Ramos (cell line): ENCODE measurements at regions not wholly inside any gene's neighbourhood (a gene's known extent, or its start where the extent isn't known, plus 50 kb on each side); places are given as distances from the start of the nearest gene placed in this dataset.

Experiments used
- in situ Hi-C: fragments of 300-500 bp; cut with MboI; formaldehyde crosslinking; loops from one replicate; pipeline ENCODE4 v1.14.3; 2022; ENCODE audit warnings: low sequenced_read_pairs; ENCODE audit not compliant: unreplicated experiment

- in situ Hi-C loops, result no loop called here
Measured at GRCh38 chr5:67619636-67620035, 423.0 kb upstream of the CD180 start.

DNA sequence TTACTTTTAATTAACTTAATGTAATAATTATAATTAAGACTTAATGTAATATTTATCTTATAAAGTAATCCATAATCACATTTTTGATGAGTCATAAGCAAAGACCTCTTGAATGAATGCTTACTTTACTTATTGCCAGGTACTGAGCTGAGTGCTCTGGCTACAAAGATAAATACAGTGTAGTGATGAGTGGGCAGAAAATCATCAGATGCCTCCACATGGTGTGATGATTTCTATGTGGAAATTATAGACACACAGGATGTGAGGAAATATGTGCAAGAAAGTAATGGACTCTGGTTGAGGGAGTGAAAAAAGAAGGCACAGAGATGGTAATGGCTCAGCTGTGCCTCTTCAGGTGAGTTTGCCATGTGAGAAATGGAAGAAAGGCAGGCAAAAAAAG is 422.6 kb upstream of the CD180 start:
- in situ Hi-C loops, result no loop called here

GRCh38 chr5:67617051-67617450 is 420.5 kb upstream of the CD180 start:
- in situ Hi-C loops, result no loop called here

- in situ Hi-C loops, result no loop called here
Measured at GRCh38 chr5:67612961-67613360, 416.4 kb upstream of the CD180 start.

GRCh38 chr5:67610186-67610912 is 413.8 kb upstream of the CD180 start:
- in situ Hi-C loops, result no loop called here

DNA sequence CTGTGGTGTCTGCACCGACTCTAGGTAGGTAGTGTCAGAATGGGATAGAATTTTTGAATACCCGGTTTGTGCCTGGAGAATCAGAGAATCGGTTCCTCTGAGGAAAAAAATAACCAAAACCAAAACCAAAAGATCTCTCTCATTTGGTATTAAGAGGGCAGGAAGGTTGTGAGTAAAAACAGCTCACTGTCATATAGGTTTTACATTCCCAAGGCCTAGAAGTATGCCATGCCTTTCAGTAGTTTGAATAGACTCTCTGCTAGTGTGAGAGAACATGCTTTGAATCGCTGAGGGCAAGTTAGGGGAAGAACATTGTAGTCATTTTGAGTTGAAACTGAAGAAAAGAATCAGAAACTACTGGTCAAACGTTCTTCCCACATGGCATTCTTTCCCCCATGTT is 411.4 kb upstream of the CD180 start:
- in situ Hi-C loops, result no loop called here

- in situ Hi-C loops, result no loop called here
Measured at GRCh38 chr5:67606586-67606947, 410.0 kb upstream of the CD180 start.

- in situ Hi-C loops, result no loop called here
Measured at GRCh38 chr5:67605730-67606585, 409.4 kb upstream of the CD180 start.

DNA sequence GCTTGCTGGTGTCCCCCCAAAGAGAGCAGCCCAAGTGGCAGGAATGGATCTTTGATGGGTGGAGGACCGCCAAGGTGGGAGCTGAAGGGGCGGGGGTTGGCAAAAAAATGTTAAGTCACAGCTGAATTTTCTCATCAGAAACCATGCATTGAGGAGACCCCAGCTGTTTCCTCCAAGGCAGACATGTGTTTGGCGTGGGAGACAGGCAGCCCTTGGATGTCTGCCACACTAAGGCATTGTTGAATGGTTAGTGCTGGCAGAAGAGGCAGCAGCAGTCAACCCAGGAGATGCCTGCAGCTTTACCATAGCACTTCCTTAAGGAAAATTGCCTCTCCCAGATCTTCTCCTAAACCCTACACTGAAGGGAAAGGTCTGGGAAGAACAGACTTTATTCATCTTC is 394.9 kb upstream of the CD180 start:
- in situ Hi-C loops, result no loop called here

DNA sequence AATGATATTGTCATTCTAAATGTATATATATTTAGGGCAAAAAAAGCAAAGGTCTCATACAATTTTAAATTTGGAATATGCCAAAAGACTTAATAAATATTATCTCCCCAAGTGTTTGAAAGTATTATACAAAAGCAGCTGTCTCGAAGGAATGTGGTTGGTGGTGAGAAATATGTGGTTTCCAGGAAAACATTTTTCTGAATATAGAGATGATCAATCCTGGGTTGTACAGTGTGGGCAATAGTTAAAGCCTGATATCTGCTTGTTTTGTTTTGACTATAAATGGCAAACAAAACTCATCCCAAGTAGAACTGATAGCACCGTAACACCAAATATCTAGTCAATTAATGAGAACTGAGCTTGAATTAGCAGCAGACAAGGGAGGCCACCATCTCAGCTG is 391.8 kb upstream of the CD180 start:
- in situ Hi-C loops, result no loop called here

DNA sequence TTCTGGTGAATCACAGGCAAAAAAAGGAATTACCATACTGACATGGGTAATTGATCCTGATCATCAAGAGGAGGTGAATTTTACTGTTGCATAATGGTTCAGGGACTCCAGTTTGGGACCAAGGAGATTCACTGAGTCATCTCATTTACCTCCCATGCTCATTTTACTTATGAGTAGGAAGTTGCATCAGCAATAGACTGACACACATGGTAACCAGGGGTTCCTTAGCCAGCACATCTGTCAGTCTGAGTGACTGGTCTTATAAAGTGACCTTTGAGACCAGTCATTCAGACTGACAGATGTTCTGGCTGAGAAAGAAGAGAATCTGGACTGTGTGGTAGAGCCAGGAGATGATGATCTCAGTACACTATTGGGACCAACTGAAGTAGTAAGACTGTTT is 384.6 kb upstream of the CD180 start:
- in situ Hi-C loops, result no loop called here

- in situ Hi-C loops, result no loop called here
Measured at GRCh38 chr5:67578011-67578410, 381.4 kb upstream of the CD180 start.

DNA sequence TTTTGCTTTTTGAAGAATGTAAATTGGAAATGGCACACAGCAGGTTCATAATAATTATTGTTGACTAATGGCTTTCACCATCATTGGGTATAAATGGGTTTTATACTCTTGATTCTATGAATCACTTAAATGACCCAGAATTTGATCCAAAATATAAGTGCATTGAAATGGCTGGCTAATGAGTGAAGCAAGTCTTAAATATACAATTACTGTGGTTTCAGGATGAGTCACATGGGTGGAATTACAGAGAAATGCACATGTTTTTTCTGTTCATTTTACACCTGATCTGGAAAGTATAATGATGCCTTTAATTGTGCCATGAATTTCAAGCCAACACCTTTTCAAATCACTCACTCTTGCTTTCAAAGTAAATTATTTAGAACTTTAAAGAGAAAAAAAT is 380.8 kb upstream of the CD180 start:
- in situ Hi-C loops, result no loop called here

DNA sequence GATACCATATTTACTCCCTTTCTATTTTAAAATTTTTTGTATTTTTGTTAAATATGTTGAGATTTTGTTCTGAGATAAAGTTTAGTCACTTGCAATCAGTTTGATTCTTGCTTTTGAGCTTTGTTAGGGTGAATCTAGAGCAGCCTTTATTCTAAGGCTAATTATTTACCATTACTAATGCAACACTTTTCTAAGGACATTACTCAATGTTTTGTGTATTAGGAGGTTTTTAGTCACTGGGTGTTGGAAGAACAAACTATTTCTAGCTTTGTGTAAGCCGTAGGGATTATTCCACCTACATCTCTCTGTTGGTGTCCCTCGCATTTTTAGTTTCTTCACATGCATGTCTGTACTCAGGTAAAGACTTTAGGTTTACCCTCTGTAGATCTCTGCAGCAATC is 379.5 kb upstream of the CD180 start:
- in situ Hi-C loops, result no loop called here

DNA sequence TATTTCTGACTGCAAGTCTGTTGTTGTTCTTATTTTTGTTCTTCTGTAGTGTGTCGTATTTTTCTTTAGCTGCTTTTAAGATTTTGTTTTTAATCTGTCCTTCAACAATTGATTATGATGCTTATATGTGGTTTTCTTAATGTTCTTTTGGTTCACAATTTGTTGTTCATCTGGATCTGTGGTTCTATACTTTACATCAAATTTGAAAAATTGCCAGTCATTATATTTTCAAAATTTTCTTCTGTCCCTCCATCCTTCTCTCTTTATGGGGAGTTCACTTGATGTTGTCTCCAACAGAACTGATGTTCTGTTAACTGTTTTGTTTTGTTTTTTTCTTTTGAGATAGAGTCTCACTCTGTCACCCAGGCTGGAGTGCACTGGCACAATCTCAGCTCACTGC is 378.5 kb upstream of the CD180 start:
- in situ Hi-C loops, result no loop called here

- in situ Hi-C loops, result no loop called here
Measured at GRCh38 chr5:67561151-67561932, 364.7 kb upstream of the CD180 start.

- in situ Hi-C loops, result no loop called here
Measured at GRCh38 chr5:67552773-67553172, 356.2 kb upstream of the CD180 start.

DNA sequence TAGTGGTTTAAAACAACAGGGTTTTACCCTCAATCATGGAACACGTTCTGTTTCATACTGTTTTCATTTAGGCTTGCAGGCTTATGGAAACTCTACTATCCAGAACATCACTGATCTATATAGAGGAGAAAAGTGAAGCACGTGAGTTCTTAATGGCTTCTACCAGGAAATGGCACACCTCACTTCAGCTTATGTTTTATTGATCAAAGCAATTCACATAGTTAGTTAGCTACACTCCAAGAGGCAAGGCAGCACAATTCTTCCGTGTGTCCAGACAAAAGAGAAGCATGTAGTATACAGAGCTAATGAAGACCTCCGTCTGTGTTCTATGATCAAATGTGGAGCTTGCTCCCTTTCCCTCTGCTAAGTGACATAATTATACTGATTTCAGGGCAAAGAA is 353.3 kb upstream of the CD180 start:
- in situ Hi-C loops, result no loop called here

DNA sequence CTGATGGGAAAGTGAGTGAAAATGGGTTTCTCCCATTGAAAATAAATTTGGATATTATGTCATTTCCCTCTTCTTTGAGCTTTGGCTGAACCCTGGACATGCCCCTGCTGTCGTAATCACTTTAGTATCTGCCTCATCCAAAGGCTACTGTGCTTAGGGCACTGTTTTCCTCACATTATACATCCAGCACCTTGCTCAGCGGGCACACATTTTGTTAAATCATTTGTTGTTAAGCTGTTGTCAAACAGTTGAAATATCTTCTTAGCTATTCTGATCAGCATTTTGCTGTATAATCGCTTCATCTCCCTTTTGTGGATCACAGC is 352.7 kb upstream of the CD180 start:
- in situ Hi-C loops, result no loop called here

GRCh38 chr5:67548520-67549295 is 352.1 kb upstream of the CD180 start:
- in situ Hi-C loops, result no loop called here
